ENCODE measurements at regions not wholly inside any gene's neighbourhood (a gene's known extent, or its start where the extent isn't known, plus 50 kb on each side); places are given as distances from the start of the nearest gene placed in this dataset.

- H3K27ac ChIP-seq: no peak overlapping the region
- WGBS: 92% methylated on average over 4 of the region's 4 CpGs
- intact Hi-C loops (cut with DNase I): no loop called here
- H3K4me1 ChIP-seq (replicated peaks): no peaks in the 10 kb centered on the region
- no peak overlapping the region for H3K4me3 ChIP-seq
- no peaks in the 10 kb centered on the region for H3K27me3 ChIP-seq (replicated peaks; ENCODE audit: insufficient read depth)
- no peaks in the 10 kb centered on the region for H3K9me3 ChIP-seq
- DNase-seq (ENCODE audit: low spot score): no peak
- H3K36me3 ChIP-seq: no peaks in the 10 kb centered on the region
- TF ChIP-seq POLR2AphosphoS5 (IDR thresholded peaks at IDR 0.05) (no peak), POLR2A (IDR thresholded peaks at IDR 0.05) (no peak)
- TF ChIP-seq, protein P1, sequence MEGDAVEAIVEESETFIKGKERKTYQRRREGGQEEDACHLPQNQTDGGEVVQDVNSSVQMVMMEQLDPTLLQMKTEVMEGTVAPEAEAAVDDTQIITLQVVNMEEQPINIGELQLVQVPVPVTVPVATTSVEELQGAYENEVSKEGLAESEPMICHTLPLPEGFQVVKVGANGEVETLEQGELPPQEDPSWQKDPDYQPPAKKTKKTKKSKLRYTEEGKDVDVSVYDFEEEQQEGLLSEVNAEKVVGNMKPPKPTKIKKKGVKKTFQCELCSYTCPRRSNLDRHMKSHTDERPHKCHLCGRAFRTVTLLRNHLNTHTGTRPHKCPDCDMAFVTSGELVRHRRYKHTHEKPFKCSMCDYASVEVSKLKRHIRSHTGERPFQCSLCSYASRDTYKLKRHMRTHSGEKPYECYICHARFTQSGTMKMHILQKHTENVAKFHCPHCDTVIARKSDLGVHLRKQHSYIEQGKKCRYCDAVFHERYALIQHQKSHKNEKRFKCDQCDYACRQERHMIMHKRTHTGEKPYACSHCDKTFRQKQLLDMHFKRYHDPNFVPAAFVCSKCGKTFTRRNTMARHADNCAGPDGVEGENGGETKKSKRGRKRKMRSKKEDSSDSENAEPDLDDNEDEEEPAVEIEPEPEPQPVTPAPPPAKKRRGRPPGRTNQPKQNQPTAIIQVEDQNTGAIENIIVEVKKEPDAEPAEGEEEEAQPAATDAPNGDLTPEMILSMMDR (IDR thresholded peaks at IDR 0.05): no peak
These were observed 238.6 kb upstream of the PARD3B start for GRCh38 chr2:204306667-204307066.

DNA sequence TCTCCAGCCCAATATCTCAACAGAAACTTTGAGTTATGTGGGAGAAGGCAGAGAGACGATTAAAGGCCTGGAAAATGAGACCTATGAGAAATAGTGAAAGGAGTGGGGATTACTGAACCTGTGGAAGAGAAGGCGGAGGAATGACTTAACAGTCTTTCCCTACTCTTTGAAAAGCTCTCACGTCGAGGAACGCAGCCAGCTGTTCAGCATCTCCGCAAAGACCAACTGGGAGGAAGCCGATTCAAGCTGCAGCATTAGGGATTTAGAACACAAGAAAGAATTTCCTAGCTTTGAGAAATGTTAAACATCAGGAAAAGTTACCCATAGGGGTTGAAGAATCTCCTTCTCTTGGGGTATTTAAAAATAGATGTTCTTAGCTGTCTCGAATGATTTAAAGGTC is 233.2 kb upstream of the PARD3B start:
- 81% methylated on average over 8 of the region's 8 CpGs for WGBS
- no peaks in the 10 kb centered on the region for H3K27me3 ChIP-seq (replicated peaks; ENCODE audit: insufficient read depth)
- TF ChIP-seq, protein P1 (IDR thresholded peaks at IDR 0.05): no peak
- no peak for TF ChIP-seq POLR2AphosphoS5 (IDR thresholded peaks at IDR 0.05)
- TF ChIP-seq POLR2A (IDR thresholded peaks at IDR 0.05): no peak

DNA sequence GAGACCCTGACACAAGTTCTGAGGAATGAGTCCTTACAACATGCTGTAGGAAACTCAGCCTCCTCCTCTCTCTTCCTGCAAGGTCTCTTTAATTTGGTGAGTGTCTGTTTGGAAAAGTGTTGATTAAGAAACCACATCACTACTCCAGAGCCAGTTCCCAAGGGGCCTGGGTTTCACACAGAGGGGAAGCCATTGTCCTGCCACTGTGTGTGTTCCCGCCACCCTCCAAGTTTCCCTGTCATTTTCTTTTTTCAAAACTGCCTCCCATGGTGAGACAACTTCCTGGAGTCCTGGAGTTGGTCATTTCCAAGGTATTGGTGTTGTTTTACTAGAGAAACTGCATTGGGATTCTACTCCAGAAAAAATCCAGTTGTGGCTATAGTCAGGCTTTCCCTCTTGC is 232.0 kb upstream of the PARD3B start:
- no peaks in the 10 kb centered on the region for H3K9me3 ChIP-seq
- H3K36me3 ChIP-seq: no peaks in the 10 kb centered on the region
- H3K4me3 ChIP-seq: no peak overlapping the region
- no peaks in the 10 kb centered on the region for H3K4me1 ChIP-seq (replicated peaks)
- intact Hi-C loops (cut with DNase I): no loop called here
- H3K27me3 ChIP-seq (replicated peaks; ENCODE audit: insufficient read depth): no peaks in the 10 kb centered on the region
- WGBS: 100% methylated on average over 1 of the region's 1 CpG
- DNase-seq (ENCODE audit: low spot score): no peak
- TF ChIP-seq POLR2A (IDR thresholded peaks at IDR 0.05): no peak
- H3K27ac ChIP-seq: no peak overlapping the region

More for the DNA sequence above, 233.2 kb upstream of the PARD3B start:
- no peaks in the 10 kb centered on the region for H3K36me3 ChIP-seq
- H3K27ac ChIP-seq: no peak overlapping the region
- no peak for DNase-seq (ENCODE audit: low spot score)
- no peaks in the 10 kb centered on the region for H3K9me3 ChIP-seq
- intact Hi-C loops (cut with DNase I): no loop called here
- H3K4me1 ChIP-seq (replicated peaks): no peaks in the 10 kb centered on the region
- H3K4me3 ChIP-seq: no peak overlapping the region

DNA sequence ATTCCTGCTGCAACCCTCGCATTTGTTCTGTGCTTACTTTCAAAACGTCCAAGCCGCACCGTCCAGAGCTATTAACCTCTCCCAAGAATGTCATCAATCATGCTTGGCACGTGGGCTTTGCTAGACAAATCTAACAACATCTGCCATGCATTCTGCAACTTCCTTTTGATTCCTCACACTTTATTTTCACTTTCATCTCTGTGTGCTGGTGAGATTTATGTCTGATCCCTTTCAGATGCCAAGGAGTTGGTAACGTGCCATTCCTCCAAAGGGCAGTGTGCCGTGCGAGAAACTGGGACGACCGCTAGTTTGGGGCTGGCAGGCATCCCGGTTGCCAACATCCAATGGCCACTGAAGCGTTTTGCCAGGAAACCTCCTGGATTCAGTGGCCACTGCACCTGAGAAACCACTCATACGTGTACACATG is 230.0 kb upstream of the PARD3B start:
- Histone ChIP-seq H3K27ac (no peak overlapping the region), H3K4me3 (no peak overlapping the region), H3K4me1 (replicated peaks) (no peaks in the 10 kb centered on the region), H3K9me3 (no peaks in the 10 kb centered on the region), H3K27me3 (replicated peaks; ENCODE audit: insufficient read depth) (no peaks in the 10 kb centered on the region), H3K36me3 (no peaks in the 10 kb centered on the region)
- TF ChIP-seq POLR2A (IDR thresholded peaks at IDR 0.05): no peak
- TF ChIP-seq, protein P1 (IDR thresholded peaks at IDR 0.05): no peak
- peak; percentile 22 for TF ChIP-seq POLR2AphosphoS5 (IDR thresholded peaks at IDR 0.05)
- DNase-seq (ENCODE audit: low spot score): no peak
- 11% methylated on average over 13 of the region's 13 CpGs for WGBS
- intact Hi-C loops (cut with DNase I): no loop called here

GRCh38 chr2:204317640-204318039 is 227.6 kb upstream of the PARD3B start:
- intact Hi-C loops (cut with DNase I): no loop called here
- TF ChIP-seq POLR2A (IDR thresholded peaks at IDR 0.05): no peak
- TF ChIP-seq, protein P1 (IDR thresholded peaks at IDR 0.05): no peak
- no peak for TF ChIP-seq POLR2AphosphoS5 (IDR thresholded peaks at IDR 0.05)

More at GRCh38 chr2:204317640-204318039, 227.6 kb upstream of the PARD3B start:
- Histone ChIP-seq H3K27ac (no peak overlapping the region), H3K27me3 (replicated peaks; ENCODE audit: insufficient read depth) (no peaks in the 10 kb centered on the region), H3K4me1 (replicated peaks) (no peaks in the 10 kb centered on the region), H3K4me3 (no peak overlapping the region), H3K36me3 (no peaks in the 10 kb centered on the region), H3K9me3 (no peaks in the 10 kb centered on the region)
- 95% methylated on average over 5 of the region's 5 CpGs for WGBS
- DNase-seq (ENCODE audit: low spot score): no peak

Data from prostate gland (tissue), 2 donors.